ENCODE measurements at regions not wholly inside any gene's neighbourhood (a gene's known extent, or its start where the extent isn't known, plus 50 kb on each side); places are given as distances from the start of the nearest gene placed in this dataset.
"Not testable (repeated sequence)": the region's sequence is repeated elsewhere in the genome, so short reads cannot be mapped to it uniquely, and the experiment has no call there.

DNA sequence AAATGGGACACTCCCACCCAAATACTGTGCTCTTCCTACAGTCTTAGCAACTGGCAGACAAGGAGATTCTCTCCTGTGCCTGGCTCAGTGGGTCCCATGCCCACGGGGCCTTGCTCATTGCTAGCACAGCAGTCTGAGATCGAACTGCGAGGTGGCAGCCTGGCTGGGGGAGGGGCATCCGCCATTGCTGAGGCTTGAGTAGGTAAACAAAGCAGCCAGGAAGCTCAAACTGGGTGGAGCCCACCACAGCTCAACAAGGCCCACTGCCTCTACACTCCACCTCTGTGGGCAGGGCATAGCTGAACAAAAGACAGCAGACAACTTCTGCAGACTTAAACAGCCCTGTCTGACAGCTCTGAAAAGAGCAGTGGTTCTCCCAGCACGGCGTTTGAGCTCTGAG, 174.8 kb downstream of the COL12A1 start:
- DNase-seq (ENCODE audit: low spot score); ATAC-seq; intact Hi-C loops (cut with DNase I): not testable (repeated sequence)

DNA sequence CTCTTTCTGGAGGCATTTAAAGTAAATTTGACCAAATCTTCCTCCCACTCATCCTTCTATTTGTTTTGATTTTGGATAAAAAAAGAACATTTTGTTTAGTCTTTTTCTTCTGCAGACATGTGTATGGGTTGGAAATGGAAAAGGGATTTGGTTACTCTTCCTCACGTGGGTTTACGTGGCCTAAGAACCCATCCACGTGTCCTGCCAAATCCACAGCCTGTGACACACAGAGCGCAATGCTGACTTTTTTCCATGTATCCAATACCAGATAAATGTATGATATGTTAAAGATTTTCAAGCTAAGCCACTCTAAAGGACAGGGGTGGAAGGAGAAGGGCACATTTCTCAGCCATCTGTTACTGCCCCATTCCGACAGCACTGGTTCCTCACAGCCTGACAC, 176.5 kb downstream of the COL12A1 start:
- intact Hi-C loops (cut with DNase I) = no loop called here
- DNase-seq (ENCODE audit: low spot score) = no peak
- no peak for ATAC-seq

DNA sequence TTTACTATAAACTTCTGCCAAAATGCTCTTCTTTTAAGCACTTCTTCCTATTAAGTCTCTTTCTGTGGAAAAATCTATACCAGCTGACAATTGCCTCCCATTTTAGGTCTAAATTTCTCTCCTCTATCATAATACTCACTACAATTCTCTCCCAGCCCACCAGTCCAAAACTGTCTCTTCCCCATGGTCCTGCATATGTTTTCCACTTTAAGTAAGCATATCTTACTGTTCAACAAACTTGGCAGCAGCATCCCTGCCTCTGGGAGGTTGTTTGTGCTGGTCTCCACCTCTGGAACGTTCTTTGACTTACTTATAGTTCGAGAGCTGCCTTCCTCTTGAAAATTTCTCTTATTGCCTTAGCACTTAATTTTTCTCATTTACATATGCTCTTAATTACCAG, 180.5 kb downstream of the COL12A1 start:
- DNase-seq (ENCODE audit: low spot score) (no peak), ATAC-seq (no peak)
- intact Hi-C loops (cut with DNase I) = no loop called here

DNA sequence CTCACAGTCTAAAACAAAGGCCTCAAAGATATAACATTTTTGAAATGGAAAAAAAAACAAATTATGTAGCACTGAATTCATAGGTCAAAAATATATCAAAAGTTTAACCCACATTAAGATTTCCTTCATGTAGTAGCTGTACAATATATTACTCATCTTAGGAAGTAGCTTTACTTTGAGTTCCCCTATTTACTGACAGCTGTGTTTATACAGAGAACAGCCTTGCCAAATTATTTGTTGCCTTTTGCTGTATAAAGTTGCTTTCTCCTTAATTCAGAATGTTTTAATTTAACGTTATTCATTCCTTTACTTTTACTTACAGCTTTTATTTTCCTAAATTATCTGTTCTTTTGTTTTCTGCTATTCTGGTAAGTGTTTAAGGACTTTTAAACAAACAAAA, 181.0 kb downstream of the COL12A1 start:
- no peak for ATAC-seq
- intact Hi-C loops (cut with DNase I) = no loop called here
- no peak for DNase-seq (ENCODE audit: low spot score)

DNA sequence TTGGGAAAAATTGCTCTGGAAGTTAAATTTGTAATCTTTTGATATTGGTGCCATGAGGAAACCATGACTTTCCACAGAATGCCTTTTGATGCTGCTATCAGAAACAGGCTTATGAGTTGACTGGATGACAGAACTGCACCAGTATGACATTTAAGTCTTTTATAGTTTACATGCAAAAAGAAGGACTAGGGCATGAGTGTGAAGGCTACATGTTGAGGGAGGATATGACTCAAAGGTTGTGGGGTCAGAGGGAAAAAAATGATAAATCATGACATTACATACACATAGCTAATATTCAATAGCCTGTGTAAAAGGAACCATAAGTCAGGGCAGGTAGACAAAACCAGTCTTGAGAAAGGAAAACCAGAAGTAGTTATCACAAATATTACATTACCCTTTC, 182.2 kb downstream of the COL12A1 start:
- intact Hi-C loops (cut with DNase I) = no loop called here
- ATAC-seq = no peak

DNA sequence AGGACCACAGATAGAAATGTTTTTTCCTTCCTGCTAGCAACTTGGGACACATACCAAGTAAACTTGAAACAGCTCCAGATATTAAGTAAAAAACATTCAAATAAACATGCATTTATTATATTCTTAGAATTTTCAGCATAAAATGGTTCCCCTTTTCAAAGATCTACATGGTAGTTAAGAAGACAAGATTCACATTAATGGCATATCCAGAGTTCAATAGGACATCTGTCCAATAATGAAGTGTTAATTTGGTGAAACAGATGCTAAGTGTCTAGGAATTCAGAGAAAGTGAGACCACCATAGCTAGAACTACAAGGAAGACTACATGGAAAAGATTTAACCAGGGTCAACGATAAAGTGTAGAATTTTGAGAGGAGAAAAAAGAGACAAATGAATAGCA, 184.9 kb downstream of the COL12A1 start:
- no peak for ATAC-seq
- DNase-seq (ENCODE audit: low spot score) = no peak
- intact Hi-C loops (cut with DNase I) = no loop called here

More for the DNA sequence above, 182.2 kb downstream of the COL12A1 start:
- no peak for DNase-seq (ENCODE audit: low spot score)

DNA sequence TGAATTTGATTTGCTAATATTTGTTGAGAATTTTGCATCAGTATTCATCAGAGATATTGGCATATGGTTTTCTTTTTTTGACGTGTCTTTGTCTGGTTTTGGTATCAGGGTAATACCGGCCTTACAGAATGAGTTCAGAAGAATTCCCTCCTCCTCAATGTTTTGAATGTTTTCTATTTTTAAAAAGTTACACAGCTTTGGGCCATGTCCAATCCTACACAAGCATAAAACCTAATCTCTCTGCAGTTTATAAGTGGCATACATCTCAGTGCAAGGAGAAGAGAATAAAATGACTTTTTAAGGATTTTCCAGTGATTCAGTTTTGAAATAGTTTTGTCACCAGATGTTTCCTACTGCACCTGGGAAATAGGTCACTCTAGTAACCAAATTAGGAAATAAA, 185.5 kb downstream of the COL12A1 start:
- ATAC-seq (no peak), DNase-seq (ENCODE audit: low spot score) (no peak)
- intact Hi-C loops (cut with DNase I) = no loop called here

DNA sequence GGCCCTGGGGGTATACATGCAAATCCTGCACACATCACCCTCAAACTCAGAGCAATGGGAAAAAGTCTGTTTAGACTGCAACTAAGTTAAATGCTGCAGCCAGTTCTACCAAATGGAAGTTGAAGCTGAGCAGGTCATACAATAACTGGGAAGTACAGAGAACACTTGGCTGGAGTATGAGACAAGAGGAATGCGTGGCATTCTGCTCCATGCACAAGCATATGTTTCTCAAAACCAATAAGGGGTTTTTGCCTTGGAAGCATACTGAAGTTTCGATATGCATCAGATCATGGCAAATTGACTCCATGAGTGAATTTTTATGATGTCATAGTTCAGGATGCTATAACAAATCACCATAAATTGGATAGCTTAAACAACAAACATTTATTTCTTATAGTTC, 193.8 kb downstream of the COL12A1 start:
- intact Hi-C loops (cut with DNase I) = no loop called here
- no peak for DNase-seq (ENCODE audit: low spot score)
- no peak for ATAC-seq

DNA sequence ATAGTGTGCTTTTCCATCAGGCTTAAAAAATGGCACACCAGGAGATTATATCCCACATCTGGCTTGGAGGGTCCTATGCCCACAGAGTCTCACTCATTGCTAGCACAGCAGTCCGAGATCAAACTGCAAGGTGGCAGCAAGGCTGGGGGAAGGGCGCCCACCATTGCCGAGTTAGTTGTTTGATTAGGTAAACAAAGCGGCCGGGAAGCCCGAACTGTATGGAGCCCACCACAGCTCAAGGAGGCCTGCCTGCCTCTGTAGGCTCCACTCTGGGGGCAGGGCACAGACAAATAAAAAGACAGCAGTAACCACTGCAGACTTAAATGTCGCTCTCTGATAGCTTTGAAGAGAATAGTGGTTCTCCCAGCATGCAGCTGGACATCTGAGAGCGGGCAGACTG, 201.9 kb downstream of the COL12A1 start:
- DNase-seq (ENCODE audit: low spot score); intact Hi-C loops (cut with DNase I); ATAC-seq: not testable (repeated sequence)

DNA sequence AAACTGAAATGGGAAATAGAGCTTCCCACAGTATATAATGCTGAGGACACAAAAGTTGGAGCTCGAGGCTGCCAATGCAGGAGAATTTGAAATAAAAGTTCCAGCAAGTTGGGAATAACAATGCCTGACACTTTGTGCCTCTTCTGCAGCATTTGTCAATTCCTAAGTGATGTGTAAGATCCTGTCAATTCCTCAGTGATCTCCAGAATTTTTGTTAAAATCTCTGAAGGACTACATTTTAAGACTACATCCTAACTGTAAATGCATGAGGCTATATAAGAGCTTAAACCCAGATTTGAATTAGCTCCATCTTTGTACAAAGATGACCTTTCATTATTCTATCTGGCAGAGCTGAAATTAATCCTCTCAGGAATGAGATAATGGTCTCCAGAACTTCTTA, 208.2 kb downstream of the COL12A1 start:
- DNase-seq (ENCODE audit: low spot score) = no peak
- ATAC-seq = no peak
- intact Hi-C loops (cut with DNase I) = no loop called here

DNA sequence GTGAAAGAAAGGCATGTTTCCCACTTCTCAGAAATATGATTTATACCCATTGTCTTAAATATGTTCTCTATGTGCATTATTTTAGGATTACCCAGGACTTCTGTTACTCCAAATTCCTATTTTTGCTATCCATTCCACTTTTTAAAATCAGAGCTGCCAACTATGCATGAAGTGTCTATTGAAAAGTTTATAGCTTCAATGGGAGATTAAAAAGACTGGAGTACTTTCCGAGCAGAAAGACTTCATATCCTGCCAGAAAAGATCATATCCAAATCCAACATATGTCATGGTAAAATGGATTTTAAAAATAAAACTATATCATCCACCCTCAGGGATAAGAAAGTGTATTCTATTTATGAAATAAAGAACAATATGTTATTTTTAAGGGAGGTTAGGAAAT, 212.7 kb downstream of the COL12A1 start:
- intact Hi-C loops (cut with DNase I) = no loop called here
- DNase-seq (ENCODE audit: low spot score) (no peak), ATAC-seq (no peak)

DNA sequence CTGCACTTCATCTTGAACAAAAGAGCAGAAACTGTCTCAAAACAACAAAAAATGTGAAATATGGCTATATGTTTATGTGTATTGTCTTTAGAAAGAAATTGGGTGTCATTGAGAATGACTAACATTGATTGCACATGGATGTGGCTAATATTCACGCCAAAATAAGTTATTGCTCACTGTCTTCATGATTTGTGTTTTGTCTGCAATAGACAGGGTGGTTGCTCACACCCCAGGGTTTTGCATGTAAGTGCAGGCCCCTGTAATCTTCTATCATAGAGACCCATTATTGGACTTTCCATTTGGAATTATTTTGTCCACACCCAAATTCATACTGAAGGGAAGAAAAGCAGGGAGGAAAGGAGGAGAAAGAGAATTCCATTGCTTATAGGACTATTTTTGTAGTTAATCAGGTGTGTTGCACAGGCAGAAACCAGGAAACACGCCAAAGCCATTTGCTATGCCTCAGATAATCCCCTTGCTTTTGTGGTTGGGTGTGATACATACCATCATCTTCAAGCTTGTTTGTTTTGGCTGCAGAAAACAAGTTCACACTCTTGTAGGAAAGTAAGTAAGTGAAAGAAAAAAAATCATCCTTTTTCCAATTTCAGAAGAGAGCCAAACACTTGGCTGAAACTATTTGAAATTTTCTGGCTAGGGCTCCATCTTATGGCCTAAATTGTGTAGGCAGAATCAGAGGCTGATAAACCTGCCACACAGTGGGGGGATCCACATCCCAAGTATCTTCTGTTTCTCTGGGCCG, 214.1 kb downstream of the COL12A1 start:
- DNase-seq (ENCODE audit: low spot score) (no peak), ATAC-seq (peak; percentile 78)
- intact Hi-C loops (cut with DNase I) = no loop called here

DNA sequence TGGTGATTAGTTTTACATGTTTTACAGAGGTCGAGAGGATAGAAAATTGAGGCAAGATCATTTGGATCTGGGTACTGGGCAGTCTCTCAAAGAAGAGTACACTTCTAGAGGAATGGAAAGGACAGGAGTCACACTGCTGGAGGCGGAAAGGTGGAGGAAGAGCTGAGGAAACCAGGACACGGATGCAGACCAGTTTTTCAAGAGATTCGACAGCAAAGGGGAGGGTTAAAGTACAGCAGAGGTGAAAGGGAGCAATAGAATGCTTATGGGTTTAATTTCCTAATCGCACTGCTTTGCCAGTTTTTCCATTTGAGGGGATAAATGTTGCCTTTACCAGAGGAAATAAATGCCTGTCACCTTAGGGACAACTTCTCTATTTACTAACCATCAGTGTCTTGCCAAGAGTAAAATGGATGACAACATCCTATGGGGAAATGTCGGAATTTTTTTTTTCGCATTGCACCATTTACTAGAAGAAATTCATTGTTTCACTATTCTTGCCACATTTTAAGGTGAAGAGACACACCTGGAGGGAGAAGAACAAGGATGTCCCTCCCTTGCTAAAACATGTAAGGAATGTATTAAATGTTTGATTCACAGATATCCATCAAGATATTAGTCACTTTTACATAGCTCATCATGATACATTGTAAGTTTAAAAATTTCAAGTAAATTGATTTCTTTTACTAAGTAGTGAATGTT, 226.6 kb downstream of the COL12A1 start:
- intact Hi-C loops (cut with DNase I) = no loop called here
- ATAC-seq (no peak), DNase-seq (ENCODE audit: low spot score) (no peak)

DNA sequence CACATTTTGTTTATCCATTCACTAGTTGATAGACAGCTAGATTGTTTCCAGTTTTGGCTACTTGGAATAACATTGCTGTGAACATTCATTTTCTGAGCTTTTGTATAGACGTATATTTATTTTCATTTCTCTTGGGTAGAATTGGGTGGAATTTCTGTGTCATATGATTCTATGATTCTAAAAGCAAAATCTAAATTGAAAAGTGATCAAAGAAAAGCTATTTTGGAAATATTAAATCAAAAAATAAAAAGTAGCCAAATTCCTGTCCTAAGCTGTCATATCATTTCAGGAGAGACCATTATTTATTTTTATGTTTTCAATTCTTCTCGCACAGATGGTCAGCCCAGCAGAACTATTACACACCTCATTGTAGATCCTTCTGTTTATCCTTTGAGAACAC, 229.2 kb downstream of the COL12A1 start:
- no peak for DNase-seq (ENCODE audit: low spot score)
- intact Hi-C loops (cut with DNase I) = no loop called here

DNA sequence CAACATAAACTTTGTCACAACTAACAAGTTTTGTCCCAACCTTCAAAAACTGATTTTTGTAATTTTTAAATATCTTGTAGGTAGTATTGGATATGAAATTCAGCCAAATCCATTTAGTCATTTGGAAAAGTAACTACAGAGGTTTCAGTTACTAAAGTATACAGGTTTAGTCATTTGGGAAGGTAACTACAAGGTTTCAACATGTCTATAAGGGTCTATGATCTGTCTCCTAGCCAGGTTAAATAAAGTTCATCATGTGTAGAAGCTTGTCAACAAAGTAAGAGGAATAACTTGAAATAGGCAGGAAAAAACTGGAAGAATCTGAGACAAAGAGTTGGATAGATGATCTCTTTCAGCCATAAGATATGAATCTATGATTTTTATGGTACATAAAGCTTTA, 229.8 kb downstream of the COL12A1 start:
- no peak for DNase-seq (ENCODE audit: low spot score)
- no peak for ATAC-seq
- intact Hi-C loops (cut with DNase I) = no loop called here

More for the DNA sequence above, 229.2 kb downstream of the COL12A1 start:
- ATAC-seq = no peak

DNA sequence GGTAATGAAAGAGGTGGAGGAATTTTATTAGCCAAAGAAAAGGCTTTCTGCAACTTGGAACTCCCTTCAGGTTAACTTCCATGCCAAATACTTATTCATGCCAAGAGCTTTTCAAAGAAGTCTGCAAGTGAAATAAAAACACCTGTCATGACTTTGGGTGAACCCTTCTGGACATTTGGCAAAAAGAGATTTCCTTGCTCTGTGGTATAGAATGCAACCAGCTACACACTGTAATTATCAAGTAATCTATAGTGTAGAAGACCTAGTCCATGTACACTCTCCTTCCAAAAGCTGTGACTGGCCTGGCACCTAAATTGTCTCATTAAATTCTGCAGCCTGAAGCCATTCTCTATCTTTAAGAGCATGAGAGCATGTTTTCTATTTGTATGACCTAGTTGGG, 232.3 kb downstream of the COL12A1 start:
- intact Hi-C loops (cut with DNase I) = no loop called here
- DNase-seq (ENCODE audit: low spot score) = no peak
- peak; percentile 41 for ATAC-seq

DNA sequence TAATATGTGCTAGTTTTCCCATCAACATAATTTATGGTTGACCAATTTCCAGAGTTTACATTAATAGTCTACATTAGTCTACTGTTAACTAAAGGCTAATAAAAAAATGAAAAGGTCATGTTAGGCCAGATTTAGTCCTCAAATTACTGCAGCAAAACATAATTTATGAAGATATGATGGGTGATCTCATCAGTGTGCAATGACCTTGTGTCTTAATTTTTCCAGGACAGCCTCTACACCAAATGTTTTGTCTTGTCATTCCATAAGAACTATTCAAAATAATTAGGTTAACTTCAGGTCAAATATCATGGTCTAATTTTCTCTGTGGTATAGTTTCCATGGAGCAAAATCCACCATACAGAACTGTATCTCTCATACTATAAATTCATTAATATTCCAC, 234.2 kb downstream of the COL12A1 start:
- DNase-seq (ENCODE audit: low spot score) (no peak), ATAC-seq (no peak)
- intact Hi-C loops (cut with DNase I) = no loop called here

DNA sequence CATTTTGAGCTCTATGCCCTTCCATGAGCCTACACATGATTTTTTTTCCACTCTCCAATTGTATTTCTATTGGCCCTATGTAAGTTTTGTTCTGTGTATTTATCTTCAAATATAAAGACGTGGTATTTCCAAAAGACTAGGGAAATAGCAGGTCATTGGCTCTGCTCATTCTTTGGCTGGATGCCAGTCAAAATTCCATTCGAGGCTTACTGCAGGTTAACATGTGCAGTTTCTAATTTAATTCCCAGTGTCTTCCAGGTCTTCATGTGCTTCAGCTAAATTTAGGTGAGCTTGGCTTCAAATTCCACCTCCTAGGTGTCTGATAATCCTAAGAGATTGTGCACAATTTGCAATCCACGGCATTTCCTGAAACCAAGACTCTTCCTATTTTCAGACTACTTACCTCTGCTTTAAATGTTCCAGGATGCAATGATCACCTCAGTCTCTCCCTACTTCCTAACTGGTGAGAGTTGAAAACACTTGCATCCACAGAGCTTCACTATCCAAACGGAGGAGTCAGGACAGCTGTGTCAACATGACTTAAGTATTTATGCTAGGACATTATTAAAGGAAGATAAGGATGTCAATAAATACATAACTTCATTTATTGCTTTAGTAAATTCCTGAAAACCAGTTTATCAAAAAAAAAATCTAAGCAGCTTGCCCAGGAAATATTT, 236.1 kb downstream of the COL12A1 start:
- no peak for ATAC-seq
- no peak for DNase-seq (ENCODE audit: low spot score)
- intact Hi-C loops (cut with DNase I) = no loop called here

DNA sequence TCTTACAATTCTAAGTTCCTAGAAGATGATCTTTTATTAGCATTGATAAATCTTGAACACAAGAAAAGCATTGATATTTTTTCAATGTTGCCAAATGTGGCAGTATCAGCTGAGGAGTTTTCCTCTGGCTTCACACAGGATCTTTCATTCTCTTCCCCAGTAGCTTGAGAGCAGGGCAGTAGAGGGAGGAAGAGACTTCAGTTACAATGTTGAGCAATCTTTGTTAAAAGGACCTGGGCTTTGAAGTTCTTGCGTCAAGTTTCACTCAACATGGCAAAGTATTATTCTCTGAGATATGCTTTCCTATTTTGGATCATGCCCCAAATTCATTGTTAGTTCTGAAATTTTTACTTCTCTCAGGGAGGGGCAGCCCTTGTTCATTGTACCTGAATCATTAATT, 238.0 kb downstream of the COL12A1 start:
- no peak for DNase-seq (ENCODE audit: low spot score)
- ATAC-seq = no peak
- intact Hi-C loops (cut with DNase I) = no loop called here

DNA sequence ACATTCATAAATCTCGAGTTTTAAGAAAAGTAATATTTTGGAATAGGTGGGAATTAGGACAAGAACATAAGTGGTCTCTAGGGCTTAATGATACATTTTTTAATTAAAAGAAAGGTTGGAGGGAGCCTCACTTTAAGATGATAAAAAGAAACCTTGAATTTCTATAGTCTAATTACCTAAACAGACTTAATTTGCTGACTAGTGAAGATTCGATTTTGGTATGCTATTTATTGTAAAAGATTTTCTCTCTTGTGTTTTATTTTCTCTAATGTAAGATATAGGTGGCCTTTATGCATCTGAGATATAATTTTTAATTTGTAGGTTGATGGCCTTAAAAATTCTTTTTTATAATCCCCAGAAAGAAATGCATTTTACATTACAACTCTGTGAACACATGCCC, 239.1 kb downstream of the COL12A1 start:
- ATAC-seq (no peak), DNase-seq (ENCODE audit: low spot score) (no peak)
- intact Hi-C loops (cut with DNase I) = no loop called here

All from sciatic nerve (tissue), 2 donors.